Caco-2 (cell line): ENCODE measurements at regions not wholly inside any gene's neighbourhood (a gene's known extent, or its start where the extent isn't known, plus 50 kb on each side); places are given as distances from the start of the nearest gene placed in this dataset.

Experiments used
- BruUV-seq: library from RNA; stranded (reverse); fragments of 400-500 nt; replicated peaks from 2 replicates; lab custom pipeline; 2021; lab: Mats Ljungman, UMichigan
- CTCF ChIA-PET: fragments of 300-600 bp; sonication (Branson Sonifier 250); formaldehyde crosslinking; loops from one replicate; lab custom pipeline; 2022; ENCODE audit warnings: antibody characterized with exemption; lab: Charles Lee
- POLR2A ChIA-PET: fragments of 300-600 bp; sonication (Branson Sonifier 250); formaldehyde crosslinking; loops from one replicate; lab custom pipeline; 2022; ENCODE audit warnings: antibody characterized with exemption; lab: Charles Lee
- DNase-seq, 2 experiments: peaks; one replicate each; pipeline versions ENCODE4 v3.0.0 to v3.0.0-alpha.2; 2020 to 2022
- H3K27me3 ChIP-seq: replicated peaks from 2 replicates; pipeline ENCODE4 v1.6.0; 2011; ENCODE audit warnings: low read length; ENCODE audit not compliant: control insufficient read depth, insufficient read depth
- H3K36me3 ChIP-seq: 2 replicates; pipeline ENCODE4 v1.5.1; 2011; ENCODE audit warnings: low read length; ENCODE audit not compliant: control insufficient read depth, insufficient read depth
- H3K4me1 ChIP-seq: fragments of 250-450 bp; sonication (Bioruptor Pico); 2 replicates; pipeline ENCODE4 v1.5.1; 2020; ENCODE audit warnings: mild to moderate bottlenecking
- H3K4me3 ChIP-seq: 2 replicates; pipeline ENCODE4 v1.5.1; 2011; ENCODE audit warnings: low read depth, mild to moderate bottlenecking, control low read depth, low read length
- H3K9me3 ChIP-seq: fragments of 250-450 bp; sonication (Bioruptor Pico); 2 replicates; pipeline ENCODE4 v1.5.1; 2020; ENCODE audit warnings: mild to moderate bottlenecking, moderate library complexity
- H3K27ac Mint-ChIP-seq: one replicate; pipeline ENCODE4 v1.8.0; 2022; ENCODE audit warnings: mixed read lengths; ENCODE audit not compliant: unreplicated experiment
- H3K27me3 Mint-ChIP-seq: one replicate; pipeline ENCODE4 v1.8.0; 2022; ENCODE audit warnings: mixed read lengths; ENCODE audit not compliant: insufficient read depth, unreplicated experiment
- H3K36me3 Mint-ChIP-seq: one replicate; pipeline ENCODE4 v1.8.0; 2022; ENCODE audit warnings: mild to moderate bottlenecking, mixed read lengths; ENCODE audit not compliant: insufficient read depth, unreplicated experiment
- H3K4me1 Mint-ChIP-seq: one replicate; pipeline ENCODE4 v1.8.0; 2022; ENCODE audit warnings: low read depth, mixed read lengths; ENCODE audit not compliant: unreplicated experiment
- H3K4me3 Mint-ChIP-seq: one replicate; pipeline ENCODE4 v1.8.0; 2022; ENCODE audit warnings: mild to moderate bottlenecking, moderate library complexity, mixed read lengths; ENCODE audit not compliant: unreplicated experiment
- H3K9me3 Mint-ChIP-seq: one replicate; pipeline ENCODE4 v1.8.0; 2022; ENCODE audit warnings: mixed read lengths; ENCODE audit not compliant: unreplicated experiment
- intact Hi-C: fragments of 100-400 bp; cut with micrococcal nuclease; formaldehyde crosslinking; loops from one replicate; pipeline ENCODE4 v1.10.0; 2022; ENCODE audit not compliant: unreplicated experiment
- TF ChIP-seq, protein P1 (sequence below), 2 experiments: fragments of 200-600 bp in 1 of 2; IDR thresholded peaks; 1 replicate in 1 of 2; 2 replicates in 1 of 2; pipeline versions ENCODE4 v1.5.1 to v1.8.0; 2011 to 2022; ENCODE audit warnings: antibody characterized with exemption in 1 of 2, control low read depth in 1 of 2, inconsistent platforms in 1 of 2, low read depth in 1 of 2, low read length in 1 of 2, mild to moderate bottlenecking in 1 of 2, moderate library complexity in 1 of 2; ENCODE audit not compliant: insufficient read depth in 1 of 2, severe bottlenecking in 1 of 2, unreplicated experiment in 1 of 2

DNA sequence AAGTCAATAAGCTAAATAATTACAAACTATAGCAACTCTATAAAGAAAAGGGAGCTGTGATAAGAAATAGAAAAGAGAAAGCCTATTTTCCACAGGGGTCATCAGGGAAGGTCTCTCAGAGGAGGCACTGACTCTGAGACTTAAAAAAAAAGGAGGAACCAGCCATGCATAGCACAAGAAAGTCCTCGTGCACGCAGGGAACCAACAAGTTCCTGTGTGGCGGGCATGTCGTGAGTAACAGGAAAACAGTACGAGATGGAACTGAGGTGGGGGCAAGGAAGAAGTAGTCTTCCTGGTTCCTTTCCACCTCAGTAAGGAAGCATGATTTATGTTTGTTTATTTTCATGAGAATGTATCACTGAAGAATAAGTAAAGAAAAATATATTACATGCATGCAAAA lies 367.0 kb upstream of the TMEM132C start:
- no peaks in the 10 kb centered on the region for H3K4me1 Mint-ChIP-seq
- BruUV-seq: no TSS peak
- CTCF ChIA-PET: no interaction called here
- H3K36me3 ChIP-seq: no peaks in the 10 kb centered on the region
- H3K4me1 ChIP-seq: no peaks in the 10 kb centered on the region
- no peaks in the 10 kb centered on the region for H3K9me3 ChIP-seq
- no peak for DNase-seq
- no peaks in the 10 kb centered on the region for H3K36me3 Mint-ChIP-seq
- H3K4me3 ChIP-seq: no peak overlapping the region
- no peak overlapping the region for H3K27ac Mint-ChIP-seq
- TF ChIP-seq, protein P1, sequence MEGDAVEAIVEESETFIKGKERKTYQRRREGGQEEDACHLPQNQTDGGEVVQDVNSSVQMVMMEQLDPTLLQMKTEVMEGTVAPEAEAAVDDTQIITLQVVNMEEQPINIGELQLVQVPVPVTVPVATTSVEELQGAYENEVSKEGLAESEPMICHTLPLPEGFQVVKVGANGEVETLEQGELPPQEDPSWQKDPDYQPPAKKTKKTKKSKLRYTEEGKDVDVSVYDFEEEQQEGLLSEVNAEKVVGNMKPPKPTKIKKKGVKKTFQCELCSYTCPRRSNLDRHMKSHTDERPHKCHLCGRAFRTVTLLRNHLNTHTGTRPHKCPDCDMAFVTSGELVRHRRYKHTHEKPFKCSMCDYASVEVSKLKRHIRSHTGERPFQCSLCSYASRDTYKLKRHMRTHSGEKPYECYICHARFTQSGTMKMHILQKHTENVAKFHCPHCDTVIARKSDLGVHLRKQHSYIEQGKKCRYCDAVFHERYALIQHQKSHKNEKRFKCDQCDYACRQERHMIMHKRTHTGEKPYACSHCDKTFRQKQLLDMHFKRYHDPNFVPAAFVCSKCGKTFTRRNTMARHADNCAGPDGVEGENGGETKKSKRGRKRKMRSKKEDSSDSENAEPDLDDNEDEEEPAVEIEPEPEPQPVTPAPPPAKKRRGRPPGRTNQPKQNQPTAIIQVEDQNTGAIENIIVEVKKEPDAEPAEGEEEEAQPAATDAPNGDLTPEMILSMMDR (IDR thresholded peaks at IDR 0.05; ENCODE audit: insufficient read depth in 1 of 2, low read depth in 1 of 2, low read length in 1 of 2, severe bottlenecking in 1 of 2, unreplicated experiment in 1 of 2): no peak
- no peaks in the 10 kb centered on the region for H3K27me3 Mint-ChIP-seq
- H3K27me3 ChIP-seq: no peaks in the 10 kb centered on the region
- peaks cover 2% of the 10 kb centered on the region for H3K9me3 Mint-ChIP-seq
- no peak overlapping the region for H3K4me3 Mint-ChIP-seq
- intact Hi-C loops: no loop called here
- POLR2A ChIA-PET: no interaction called here

DNA sequence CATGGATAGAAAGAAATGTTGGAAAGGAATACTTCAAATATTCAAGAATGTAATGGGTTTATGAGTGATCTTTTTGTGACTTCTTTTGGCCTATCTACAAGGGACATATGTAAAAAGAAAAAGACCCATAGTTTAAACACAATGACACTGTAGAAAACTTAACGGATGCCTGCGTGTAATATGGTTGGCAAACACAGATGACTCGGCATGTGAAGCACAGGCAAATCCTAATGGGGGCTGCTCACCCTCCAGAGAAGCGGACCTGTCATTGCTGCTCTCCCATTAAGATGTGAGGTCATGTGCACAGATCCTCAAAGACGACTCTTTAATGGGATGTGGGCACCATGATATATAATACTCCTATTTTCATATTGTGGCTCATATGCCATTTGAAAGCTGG lies 366.6 kb upstream of the TMEM132C start:
- Mint-ChIP-seq H3K9me3 (peaks cover 6% of the 10 kb centered on the region), H3K36me3 (no peaks in the 10 kb centered on the region), H3K27ac (no peak overlapping the region), H3K4me3 (no peak overlapping the region), H3K27me3 (no peaks in the 10 kb centered on the region), H3K4me1 (no peaks in the 10 kb centered on the region)
- intact Hi-C loops: no loop called here
- Histone ChIP-seq H3K36me3 (no peaks in the 10 kb centered on the region), H3K4me3 (no peak overlapping the region), H3K4me1 (no peaks in the 10 kb centered on the region), H3K27me3 (no peaks in the 10 kb centered on the region), H3K9me3 (no peaks in the 10 kb centered on the region)
- no peak for DNase-seq
- ChIA-PET POLR2A (no interaction called here), CTCF (no interaction called here)
- no TSS peak for BruUV-seq
- TF ChIP-seq, protein P1 (IDR thresholded peaks at IDR 0.05; ENCODE audit: insufficient read depth in 1 of 2, low read depth in 1 of 2, low read length in 1 of 2, severe bottlenecking in 1 of 2, unreplicated experiment in 1 of 2): no peak

DNA sequence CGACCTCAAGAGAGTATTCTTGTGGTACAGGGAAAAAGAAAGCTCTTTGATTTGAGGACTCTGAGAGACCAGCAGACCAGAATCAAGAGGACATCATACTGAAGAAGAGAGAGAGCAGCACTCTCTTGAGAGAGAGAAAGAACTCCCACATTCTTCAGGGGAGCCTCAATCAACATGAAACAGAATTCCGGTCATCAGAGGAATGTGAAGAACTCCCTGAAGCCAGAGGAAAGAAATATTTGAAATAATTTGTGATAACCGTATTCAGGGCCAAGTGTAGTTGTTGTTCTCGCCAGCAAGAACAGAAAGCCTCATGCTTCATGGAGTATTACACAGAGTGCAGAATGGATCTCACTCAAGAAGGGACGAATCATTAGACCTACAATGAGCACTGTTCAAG lies 363.8 kb upstream of the TMEM132C start:
- CTCF ChIA-PET: no interaction called here
- Mint-ChIP-seq H3K27me3 (no peaks in the 10 kb centered on the region), H3K9me3 (peaks cover 10% of the 10 kb centered on the region), H3K36me3 (no peaks in the 10 kb centered on the region), H3K4me1 (no peaks in the 10 kb centered on the region), H3K27ac (no peak overlapping the region), H3K4me3 (no peak overlapping the region)
- no peak overlapping the region for H3K4me3 ChIP-seq
- POLR2A ChIA-PET: no interaction called here
- DNase-seq: no peak
- H3K9me3 ChIP-seq: no peaks in the 10 kb centered on the region
- no peaks in the 10 kb centered on the region for H3K36me3 ChIP-seq
- intact Hi-C loops: no loop called here
- TF ChIP-seq, protein P1 (IDR thresholded peaks at IDR 0.05; ENCODE audit: insufficient read depth in 1 of 2, low read depth in 1 of 2, low read length in 1 of 2, severe bottlenecking in 1 of 2, unreplicated experiment in 1 of 2): no peak
- H3K4me1 ChIP-seq: no peaks in the 10 kb centered on the region
- H3K27me3 ChIP-seq: no peaks in the 10 kb centered on the region
- BruUV-seq: no TSS peak
